H1 (cell line): ENCODE measurements at regions not wholly inside any gene's neighbourhood (a gene's known extent, or its start where the extent isn't known, plus 50 kb on each side); places are given as distances from the start of the nearest gene placed in this dataset.

Experiments used
- CTBP2 ChIP-seq: IDR thresholded peaks from 2 replicates; pipeline ENCODE4 v1.7.0; 2011; ENCODE audit warnings: borderline replicate concordance, mild to moderate bottlenecking, moderate library complexity, mixed read lengths, low read length; ENCODE audit not compliant: insufficient read depth, insufficient read length

- no peak for TF ChIP-seq CTBP2
Observed at GRCh38 chr21:36567216-36567885, 87.4 kb upstream of the CLDN14 start (continued).
